ENCODE measurements at regions not wholly inside any gene's neighbourhood (a gene's known extent, or its start where the extent isn't known, plus 50 kb on each side); places are given as distances from the start of the nearest gene placed in this dataset.

- Histone ChIP-seq H3K9ac (ENCODE audit: low read length) (no peak overlapping the region), H4K20me1 (ENCODE audit: insufficient read depth, low read length) (no peaks in the 10 kb centered on the region), H2AFZ (ENCODE audit: low read length) (no peak overlapping the region), H3K9me2 (ENCODE audit: low read depth, low read length) (no peaks in the 10 kb centered on the region), H3K4me2 (ENCODE audit: low read length) (no peak overlapping the region), H3K79me2 (ENCODE audit: insufficient read depth, low read length) (no peaks in the 10 kb centered on the region), H3K36me3 (ENCODE audit: insufficient read depth, low read length) (no peaks in the 10 kb centered on the region), H3F3A (ENCODE audit: insufficient read depth, low read length) (no peaks in the 10 kb centered on the region), H3K4me1 (ENCODE audit: insufficient read depth, low read length, severe bottlenecking) (peaks cover 4% of the 10 kb centered on the region), H3K4me3 (ENCODE audit: low read depth, low read length, poor library complexity, severe bottlenecking) (no peak overlapping the region), H3K9me3 (ENCODE audit: low read length) (no peaks in the 10 kb centered on the region), H3K27ac (ENCODE audit: low read depth, low read length, poor library complexity, severe bottlenecking) (no peak overlapping the region), H3K27me3 (ENCODE audit: insufficient read depth, low read length) (no peaks in the 10 kb centered on the region)
- TF ChIP-seq CTCF (IDR thresholded peaks at IDR 0.05; ENCODE audit: low read length) (peak; percentile 82), EZH2 (IDR thresholded peaks at IDR 0.05; ENCODE audit: borderline replicate concordance, low read length) (no peak)
Observed at GRCh38 chr4:186472948-186473347, 82.4 kb downstream of the MTNR1A start.

GRCh38 chr4:186471441-186471840 is 83.9 kb downstream of the MTNR1A start:
- H3K9me3 ChIP-seq (ENCODE audit: low read length), result no peaks in the 10 kb centered on the region
- no peaks in the 10 kb centered on the region for H3F3A ChIP-seq (ENCODE audit: insufficient read depth, low read length)
- H3K9me2 ChIP-seq (ENCODE audit: low read depth, low read length), result no peaks in the 10 kb centered on the region
- no peaks in the 10 kb centered on the region for H3K27me3 ChIP-seq (ENCODE audit: insufficient read depth, low read length)
- no peak overlapping the region for H3K27ac ChIP-seq (ENCODE audit: low read depth, low read length, poor library complexity, severe bottlenecking)
- no peaks in the 10 kb centered on the region for H3K79me2 ChIP-seq (ENCODE audit: insufficient read depth, low read length)
- H4K20me1 ChIP-seq (ENCODE audit: insufficient read depth, low read length), result no peaks in the 10 kb centered on the region
- H2AFZ ChIP-seq (ENCODE audit: low read length), result no peak overlapping the region
- H3K4me1 ChIP-seq (ENCODE audit: insufficient read depth, low read length, severe bottlenecking), result peaks cover 4% of the 10 kb centered on the region
- no peak overlapping the region for H3K4me3 ChIP-seq (ENCODE audit: low read depth, low read length, poor library complexity, severe bottlenecking)
- no peak for TF ChIP-seq EZH2 (IDR thresholded peaks at IDR 0.05; ENCODE audit: borderline replicate concordance, low read length)
- TF ChIP-seq CTCF (IDR thresholded peaks at IDR 0.05; ENCODE audit: low read length), result no peak
- H3K9ac ChIP-seq (ENCODE audit: low read length), result no peak overlapping the region
- no peaks in the 10 kb centered on the region for H3K36me3 ChIP-seq (ENCODE audit: insufficient read depth, low read length)
- H3K4me2 ChIP-seq (ENCODE audit: low read length), result no peak overlapping the region

- Histone ChIP-seq H3K4me2 (ENCODE audit: low read length) (no peak overlapping the region), H3K9ac (ENCODE audit: low read length) (no peak overlapping the region), H4K20me1 (ENCODE audit: insufficient read depth, low read length) (no peaks in the 10 kb centered on the region), H3K4me3 (ENCODE audit: low read depth, low read length, poor library complexity, severe bottlenecking) (no peak overlapping the region), H3K27ac (ENCODE audit: low read depth, low read length, poor library complexity, severe bottlenecking) (no peak overlapping the region), H3K27me3 (ENCODE audit: insufficient read depth, low read length) (no peaks in the 10 kb centered on the region), H3K79me2 (ENCODE audit: insufficient read depth, low read length) (no peaks in the 10 kb centered on the region), H2AFZ (ENCODE audit: low read length) (no peak overlapping the region), H3F3A (ENCODE audit: insufficient read depth, low read length) (no peaks in the 10 kb centered on the region), H3K9me2 (ENCODE audit: low read depth, low read length) (no peaks in the 10 kb centered on the region), H3K36me3 (ENCODE audit: insufficient read depth, low read length) (no peaks in the 10 kb centered on the region), H3K9me3 (ENCODE audit: low read length) (no peaks in the 10 kb centered on the region), H3K4me1 (ENCODE audit: insufficient read depth, low read length, severe bottlenecking) (no peaks in the 10 kb centered on the region)
- no peak for TF ChIP-seq EZH2 (IDR thresholded peaks at IDR 0.05; ENCODE audit: borderline replicate concordance, low read length)
- TF ChIP-seq CTCF (IDR thresholded peaks at IDR 0.05; ENCODE audit: low read length), result no peak
Observed at GRCh38 chr4:186458050-186458449, 97.3 kb downstream of the MTNR1A start.
